GM18505 (cell line): ENCODE measurements at regions not wholly inside any gene's neighbourhood (a gene's known extent, or its start where the extent isn't known, plus 50 kb on each side); places are given as distances from the start of the nearest gene placed in this dataset.

Experiments used
- ATAC-seq: cut with Tn5 transposase; IDR thresholded peaks from one replicate; pipeline ENCODE4 v1.9.1; 2021; ENCODE audit not compliant: unreplicated experiment
- POLR2A ChIP-seq: IDR thresholded peaks from 4 replicates; pipeline ENCODE4 v1.6.1; 2011; ENCODE audit warnings: borderline replicate concordance; ENCODE audit not compliant: insufficient read depth, insufficient read length; ENCODE audit errors: extremely low read depth

DNA sequence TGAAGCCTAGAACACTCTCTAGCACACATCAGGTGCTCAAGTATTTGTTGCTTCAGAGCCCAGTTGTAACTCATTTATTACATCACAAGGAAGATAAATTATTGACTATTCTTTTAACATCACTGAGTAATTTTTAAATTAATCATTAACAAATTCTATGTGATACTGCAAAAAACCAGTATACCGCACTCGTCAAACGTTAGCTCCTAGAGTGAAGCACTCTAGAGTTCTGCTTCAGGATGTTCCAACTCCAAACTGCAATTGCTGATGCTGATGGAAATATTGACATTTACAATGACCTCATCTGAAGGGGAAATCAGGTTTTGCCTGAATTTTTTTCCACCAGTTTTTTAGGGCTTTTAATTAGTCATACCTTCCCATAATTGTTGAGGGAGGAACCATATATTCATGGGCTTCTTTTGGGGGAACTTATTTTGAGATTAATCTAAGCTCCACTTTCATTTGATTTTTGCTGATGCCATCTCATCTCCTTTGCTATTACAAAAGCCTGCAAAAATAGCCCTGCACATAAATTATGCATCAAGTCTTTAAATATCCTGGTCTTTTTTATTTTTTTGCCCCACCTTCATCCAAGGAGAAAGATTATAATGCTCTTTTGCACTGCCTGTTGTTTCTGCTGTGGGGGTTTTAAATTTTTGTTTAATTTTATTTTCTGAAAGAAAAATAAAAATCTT lies 123.0 kb upstream of the STAC start:
- no peak for ATAC-seq
- TF ChIP-seq POLR2A: no peak

DNA sequence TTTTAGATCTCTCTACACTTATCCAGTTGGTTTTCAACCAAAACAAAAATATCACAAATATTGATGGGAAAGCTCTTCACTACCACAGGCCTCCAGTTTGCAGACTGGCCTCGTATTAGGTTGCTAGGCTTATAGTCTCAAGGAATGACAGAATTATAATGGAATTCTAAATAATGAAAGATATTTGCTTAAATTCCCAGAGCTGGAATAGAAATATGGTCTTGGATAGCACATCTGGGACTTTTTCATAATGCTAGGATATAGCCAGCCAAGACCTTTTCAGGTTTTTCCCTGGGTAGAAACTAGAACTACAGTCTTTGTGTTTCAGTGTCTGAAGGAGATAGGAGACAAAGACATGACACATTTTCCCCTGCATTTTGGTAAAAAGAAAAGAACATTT lies 121.9 kb upstream of the STAC start:
- ATAC-seq: no peak
- TF ChIP-seq POLR2A: no peak

DNA sequence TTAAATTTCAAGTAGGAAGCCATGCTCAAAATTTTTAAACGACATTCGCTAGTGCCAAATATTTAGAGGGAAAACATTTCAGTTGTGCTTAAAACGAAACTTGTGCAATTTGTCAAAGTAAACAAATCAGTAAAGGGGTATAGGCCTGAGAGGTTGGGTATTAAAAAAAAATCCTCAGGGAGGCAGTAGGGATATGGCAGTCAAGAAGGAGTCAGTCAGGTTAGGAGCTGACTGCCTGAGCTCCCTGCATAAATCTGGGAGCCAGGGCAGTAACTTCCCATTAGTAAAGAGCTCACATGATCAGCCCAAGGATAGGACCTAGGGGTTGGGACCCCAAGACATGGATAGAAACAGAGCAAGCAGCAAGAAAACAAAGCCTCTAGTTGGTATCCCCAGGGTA lies 120.7 kb upstream of the STAC start:
- ATAC-seq: no peak

DNA sequence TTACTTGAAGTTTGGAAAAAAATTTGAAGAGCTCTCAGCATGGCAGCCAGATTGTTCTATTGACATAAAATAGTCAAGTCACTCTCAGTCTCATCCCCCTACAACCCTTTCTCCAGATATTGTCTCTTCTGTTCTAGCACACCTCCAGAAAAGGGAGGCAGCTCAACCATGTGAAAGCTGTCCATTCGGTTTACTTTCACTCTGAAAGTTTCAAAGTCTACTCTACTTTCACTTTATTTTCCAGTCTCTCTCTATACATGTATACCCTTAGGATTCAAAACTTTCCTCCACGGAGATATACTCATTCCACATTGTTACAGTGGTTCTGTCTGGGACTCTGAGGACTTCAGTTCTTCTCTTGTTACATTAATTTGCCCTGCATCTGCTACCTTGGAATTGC lies 111.0 kb upstream of the STAC start:
- no peak for ATAC-seq
- TF ChIP-seq POLR2A: no peak

More for the DNA sequence above, 120.7 kb upstream of the STAC start:
- no peak for TF ChIP-seq POLR2A

DNA sequence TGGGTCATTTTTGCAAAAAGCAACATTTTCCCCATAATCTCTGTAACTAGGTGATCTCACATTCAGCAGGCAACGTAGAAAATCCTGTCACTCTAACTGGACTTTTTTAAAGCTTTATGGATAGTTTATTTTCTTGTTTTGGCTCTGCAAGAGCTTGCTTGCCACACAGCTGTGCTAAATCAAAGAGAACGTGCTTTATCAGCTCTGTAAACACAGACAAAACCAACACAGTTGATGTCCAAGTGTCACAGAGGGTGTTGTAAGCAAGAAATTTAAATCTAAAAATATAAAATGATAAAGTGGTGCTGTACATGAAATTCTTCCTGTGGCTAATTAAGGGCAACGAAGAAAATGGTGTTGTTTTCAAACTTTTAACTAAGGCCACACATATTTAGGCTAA lies 97.5 kb upstream of the STAC start:
- no peak for TF ChIP-seq POLR2A
- ATAC-seq: no peak

DNA sequence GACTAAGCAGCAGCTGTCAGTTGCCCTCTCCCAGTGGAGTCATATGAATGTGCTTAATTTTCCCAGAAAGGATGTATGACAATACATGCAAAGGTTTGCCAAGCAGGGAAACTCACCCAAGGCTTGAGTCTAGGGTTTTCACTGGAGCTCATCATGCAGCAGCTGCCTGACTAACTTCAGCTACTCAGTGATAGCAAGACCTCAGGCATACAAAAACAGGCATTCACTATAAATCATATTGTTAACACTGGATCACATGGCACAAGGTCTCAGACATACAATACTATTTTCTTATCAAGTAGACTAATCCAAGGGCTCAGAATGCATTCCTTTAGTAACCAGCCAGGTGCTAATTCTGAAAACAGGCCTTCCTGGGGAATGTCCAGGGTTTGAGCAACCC lies 85.0 kb upstream of the STAC start:
- ATAC-seq: no peak
- no peak for TF ChIP-seq POLR2A

DNA sequence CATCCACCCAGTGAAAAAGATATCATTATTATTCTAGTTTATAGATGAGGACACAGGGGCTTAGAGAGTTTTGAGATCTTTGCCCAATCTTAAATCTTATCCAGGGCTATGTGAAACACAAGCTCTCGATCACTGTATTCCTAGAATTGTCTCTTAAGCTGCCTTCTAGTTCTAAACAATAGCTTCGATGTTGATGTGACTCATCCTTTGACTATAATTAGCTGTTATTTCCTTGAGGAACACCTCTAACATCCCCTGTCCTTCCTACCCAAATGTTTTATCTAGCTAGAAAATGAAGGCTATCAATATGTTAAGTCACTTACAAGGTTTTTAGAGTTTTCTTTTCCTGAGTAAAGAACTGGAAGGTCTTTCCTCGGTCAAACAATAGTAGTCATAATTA lies 83.1 kb upstream of the STAC start:
- no peak for ATAC-seq
- no peak for TF ChIP-seq POLR2A

DNA sequence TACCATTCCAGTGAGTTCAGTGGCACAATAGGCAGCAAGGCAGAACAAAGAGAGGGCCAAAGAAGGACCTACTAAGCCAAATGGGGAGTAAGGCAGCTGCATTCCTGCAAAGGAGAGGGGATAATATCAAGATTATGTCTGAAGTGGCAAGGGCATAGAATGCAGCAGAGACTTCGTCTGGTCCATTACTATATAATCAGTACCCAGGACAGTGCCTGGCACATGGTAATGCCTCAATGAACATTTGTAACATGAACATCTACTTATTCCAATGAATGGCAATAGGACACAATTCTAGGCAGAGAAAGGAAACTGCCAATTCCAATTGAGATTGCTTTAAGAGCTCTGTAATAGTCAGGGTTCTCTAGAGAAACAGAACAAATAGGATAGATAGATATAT lies 82.1 kb upstream of the STAC start:
- no peak for ATAC-seq
- no peak for TF ChIP-seq POLR2A

DNA sequence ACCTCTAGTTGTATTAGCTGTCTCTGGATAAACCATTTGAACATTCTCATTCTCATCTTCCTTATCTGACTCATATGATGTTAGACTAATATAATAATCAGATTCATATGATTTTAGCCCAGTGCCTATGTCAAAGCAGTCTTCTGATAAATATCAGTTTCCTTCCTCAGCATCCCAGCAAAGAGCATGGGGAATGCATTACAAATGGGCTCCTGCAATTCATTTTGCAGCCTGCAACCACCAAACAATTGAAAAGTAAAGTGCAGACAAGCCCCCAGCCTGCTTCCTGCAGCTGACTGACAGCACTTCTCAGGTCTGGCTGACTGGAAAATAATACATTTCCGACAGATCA lies 78.2 kb upstream of the STAC start:
- ATAC-seq: no peak
- no peak for TF ChIP-seq POLR2A

DNA sequence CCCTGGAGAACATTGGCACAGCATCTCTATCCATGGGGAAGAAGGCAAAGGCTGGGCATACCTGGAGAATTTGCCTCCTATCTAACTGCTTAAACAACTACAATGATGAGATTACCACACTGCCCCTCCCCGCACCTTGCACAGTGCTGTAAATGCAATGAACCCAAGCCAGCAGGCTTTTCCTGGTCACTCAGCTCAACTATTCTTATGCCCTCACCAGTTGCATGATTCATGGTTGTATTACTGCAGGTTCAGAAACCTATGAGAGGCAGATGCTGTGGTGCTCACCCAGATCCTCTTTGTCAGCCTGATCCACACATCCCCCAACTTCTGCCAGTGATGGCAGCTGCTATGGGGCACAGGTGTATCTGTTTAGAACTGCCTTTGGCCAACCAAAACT lies 77.7 kb upstream of the STAC start:
- TF ChIP-seq POLR2A: no peak
- no peak for ATAC-seq

DNA sequence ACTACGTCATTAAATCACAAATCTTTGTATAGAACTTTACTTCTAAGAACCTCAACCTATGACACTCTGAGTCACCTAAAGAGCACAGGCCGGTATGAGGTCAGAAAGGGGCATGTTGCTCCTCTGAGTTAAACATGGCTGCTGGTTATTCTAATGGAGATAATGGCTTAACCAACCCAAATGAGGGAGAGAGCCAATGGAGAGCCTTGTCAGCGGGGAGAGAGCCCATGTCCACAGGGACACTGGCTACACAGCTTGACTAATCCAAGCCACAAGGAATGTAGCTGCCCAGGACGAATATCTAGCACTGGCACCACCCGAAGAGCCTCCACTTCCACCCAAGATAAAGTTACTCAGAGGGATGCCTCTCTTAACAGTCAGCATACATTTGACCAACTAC lies 77.0 kb upstream of the STAC start:
- TF ChIP-seq POLR2A: no peak
- ATAC-seq: no peak

DNA sequence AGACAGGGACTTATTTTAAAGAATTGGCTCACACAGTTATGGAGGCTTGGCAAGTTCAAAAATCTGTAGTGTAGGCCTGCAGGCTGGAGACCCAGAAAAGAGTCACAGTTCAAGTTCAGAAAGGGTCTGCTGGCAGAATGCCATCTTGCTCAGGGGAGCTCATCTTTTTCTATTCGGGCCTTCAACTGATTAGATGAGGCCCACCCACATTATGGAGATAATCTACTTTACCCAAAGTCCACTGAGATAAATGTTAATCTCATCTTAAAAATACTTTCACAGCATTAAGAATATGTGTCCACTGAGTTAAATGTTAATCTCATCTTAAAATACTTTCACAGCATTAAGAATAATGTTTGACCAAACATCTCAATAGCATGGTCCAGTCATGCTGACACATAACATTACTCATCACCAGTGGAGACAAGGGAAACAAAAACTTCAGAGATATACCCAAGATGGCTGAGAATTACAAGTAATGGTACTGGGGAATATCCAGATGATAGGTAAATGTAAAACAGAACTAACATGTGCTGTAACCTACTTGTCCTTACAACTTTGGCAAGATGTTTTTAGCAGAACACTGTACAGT lies 74.3 kb upstream of the STAC start:
- ATAC-seq: no peak
- TF ChIP-seq POLR2A: no peak

DNA sequence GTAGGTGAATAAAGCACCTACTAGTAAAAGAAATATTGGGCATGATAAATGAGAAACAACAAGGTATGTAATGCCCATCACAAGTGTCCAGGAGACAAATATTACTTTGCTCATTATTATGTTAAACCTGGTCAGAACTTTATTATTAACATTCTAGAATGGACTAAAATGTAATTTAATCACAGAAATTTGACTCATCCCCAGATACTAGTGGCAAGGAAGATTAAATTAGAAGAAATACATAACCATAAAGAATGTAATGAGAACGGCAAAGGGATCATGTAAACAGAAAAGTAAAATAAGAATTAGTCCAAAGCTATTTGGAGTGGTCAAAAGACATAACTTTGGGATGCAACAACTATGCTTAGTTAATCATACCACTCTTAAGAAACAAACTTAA lies 71.2 kb upstream of the STAC start:
- ATAC-seq: no peak
- no peak for TF ChIP-seq POLR2A

DNA sequence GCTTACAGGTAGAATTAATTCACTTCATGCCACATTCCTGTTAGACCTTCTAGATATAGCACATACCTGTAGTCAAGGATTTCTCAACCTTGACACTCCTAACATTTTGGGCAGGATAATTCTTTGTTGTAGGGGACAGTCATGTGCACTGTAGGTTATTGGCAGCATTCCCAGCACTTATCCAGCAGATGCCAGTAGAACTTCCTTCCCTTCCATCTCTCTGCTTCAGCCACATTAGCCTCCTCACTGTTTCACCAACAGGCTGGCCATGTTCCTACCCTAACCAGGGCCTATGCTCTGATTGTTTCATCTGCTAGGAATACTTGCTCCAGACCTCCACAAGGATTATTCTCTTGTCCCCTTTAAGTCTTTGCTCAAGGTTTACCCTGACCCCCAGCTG lies 68.0 kb upstream of the STAC start:
- no peak for TF ChIP-seq POLR2A
- no peak for ATAC-seq

DNA sequence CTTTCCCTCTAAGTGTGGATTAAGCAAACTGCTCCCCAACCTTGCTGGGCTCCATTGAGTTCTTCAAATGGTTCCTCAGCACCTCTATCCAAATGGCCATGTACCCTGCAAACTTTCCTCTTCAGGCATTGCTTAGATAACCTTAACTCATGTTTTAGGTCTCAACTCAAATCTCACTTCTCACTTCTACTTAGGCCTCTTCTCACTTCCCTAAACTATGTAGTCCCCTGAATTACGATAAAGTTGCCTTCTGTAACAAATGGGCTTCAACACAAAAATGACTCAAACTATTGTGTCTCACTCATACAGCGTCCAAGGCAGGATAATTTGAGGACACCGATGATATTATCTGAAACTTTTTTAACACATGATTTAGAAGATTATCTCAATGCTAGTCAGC lies 62.4 kb upstream of the STAC start:
- no peak for TF ChIP-seq POLR2A
- peak; percentile 94 for ATAC-seq

DNA sequence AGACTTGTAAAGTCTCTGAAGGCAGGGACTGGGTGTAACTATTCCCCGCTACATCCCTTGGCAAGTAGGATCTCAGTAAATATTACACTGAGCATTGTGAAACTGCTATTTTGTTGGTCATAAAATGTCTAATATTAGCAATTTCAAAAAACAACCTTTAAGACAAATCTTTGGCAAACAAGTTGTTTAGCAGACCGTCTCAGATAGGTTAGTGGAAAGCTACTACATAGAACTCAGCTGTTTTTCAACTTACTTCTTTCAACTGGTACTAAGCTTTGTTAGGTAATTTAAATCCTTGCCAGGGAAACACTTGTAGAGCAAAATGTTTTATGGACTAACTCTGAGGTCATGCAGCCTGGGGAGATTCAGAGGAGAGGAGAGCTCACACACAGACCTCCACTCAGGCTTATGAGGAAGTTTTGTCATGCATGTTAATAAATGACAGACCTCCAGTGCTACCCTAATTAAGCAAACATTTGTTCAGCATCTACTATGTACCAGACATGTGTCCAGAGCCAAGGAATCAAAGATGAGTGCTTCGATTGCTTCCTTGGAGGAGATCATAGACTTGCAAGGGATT lies 61.6 kb upstream of the STAC start:
- no peak for ATAC-seq
- TF ChIP-seq POLR2A: no peak

DNA sequence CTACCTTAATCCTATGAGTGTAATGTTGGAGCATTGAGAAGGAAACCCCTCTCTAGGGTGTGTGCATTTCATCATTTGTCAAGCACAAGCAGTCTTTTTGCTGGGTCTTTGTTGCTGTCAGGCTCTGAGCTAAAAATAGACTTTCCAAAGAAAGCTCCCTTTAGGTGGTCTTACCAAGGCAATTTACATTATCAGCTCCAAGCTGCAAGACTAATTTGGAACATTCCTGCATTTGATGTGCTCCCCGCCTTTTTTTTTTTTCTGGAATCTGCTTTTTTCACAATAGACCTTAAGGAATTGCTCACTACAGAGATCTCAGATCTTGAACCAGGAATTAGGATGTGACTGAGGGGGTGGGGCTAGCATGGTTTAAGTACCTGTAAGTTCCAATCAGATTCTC lies 60.6 kb upstream of the STAC start:
- ATAC-seq: no peak
- no peak for TF ChIP-seq POLR2A
